Ovary (tissue), 3 donors: ENCODE measurements at regions not wholly inside any gene's neighbourhood (a gene's known extent, or its start where the extent isn't known, plus 50 kb on each side); places are given as distances from the start of the nearest gene placed in this dataset.

Source experiments
- EP300 ChIP-seq: sonication (generic); formaldehyde crosslinking; IDR thresholded peaks from one replicate; pipeline ENCODE4 v1.6.1; 2017; ENCODE audit warnings: antibody characterized with exemption
- POLR2A ChIP-seq: fragments of 450-650 bp; IDR thresholded peaks from one replicate; pipeline ENCODE4 v1.6.1; 2017; ENCODE audit warnings: antibody characterized with exemption, mild to moderate bottlenecking, moderate library complexity
- TF ChIP-seq, protein P1 (sequence below), 3 donors: fragments of 450-650 bp in 2 of 3; fragments of 200-600 bp in 1 of 3; IDR thresholded peaks; one replicate each; pipeline versions ENCODE4 v1.5.1 to v1.8.0; 2016 to 2022; ENCODE audit warnings: antibody characterized with exemption in 3 of 3, mild to moderate bottlenecking in 1 of 3
- donor health status: DM: no; HTN: no; CAD: no.

GRCh38 chr7:42597300-42597699 lies 314.6 kb downstream of the C7orf25 start:
- TF ChIP-seq EP300: no peak
- no peak for TF ChIP-seq POLR2A
- TF ChIP-seq, protein P1, sequence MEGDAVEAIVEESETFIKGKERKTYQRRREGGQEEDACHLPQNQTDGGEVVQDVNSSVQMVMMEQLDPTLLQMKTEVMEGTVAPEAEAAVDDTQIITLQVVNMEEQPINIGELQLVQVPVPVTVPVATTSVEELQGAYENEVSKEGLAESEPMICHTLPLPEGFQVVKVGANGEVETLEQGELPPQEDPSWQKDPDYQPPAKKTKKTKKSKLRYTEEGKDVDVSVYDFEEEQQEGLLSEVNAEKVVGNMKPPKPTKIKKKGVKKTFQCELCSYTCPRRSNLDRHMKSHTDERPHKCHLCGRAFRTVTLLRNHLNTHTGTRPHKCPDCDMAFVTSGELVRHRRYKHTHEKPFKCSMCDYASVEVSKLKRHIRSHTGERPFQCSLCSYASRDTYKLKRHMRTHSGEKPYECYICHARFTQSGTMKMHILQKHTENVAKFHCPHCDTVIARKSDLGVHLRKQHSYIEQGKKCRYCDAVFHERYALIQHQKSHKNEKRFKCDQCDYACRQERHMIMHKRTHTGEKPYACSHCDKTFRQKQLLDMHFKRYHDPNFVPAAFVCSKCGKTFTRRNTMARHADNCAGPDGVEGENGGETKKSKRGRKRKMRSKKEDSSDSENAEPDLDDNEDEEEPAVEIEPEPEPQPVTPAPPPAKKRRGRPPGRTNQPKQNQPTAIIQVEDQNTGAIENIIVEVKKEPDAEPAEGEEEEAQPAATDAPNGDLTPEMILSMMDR (IDR thresholded peaks at IDR 0.05): no peak
